CD14-positive monocyte (primary cell): ENCODE measurements at regions not wholly inside any gene's neighbourhood (a gene's known extent, or its start where the extent isn't known, plus 50 kb on each side); places are given as distances from the start of the nearest gene placed in this dataset.

Experiments used
- DNase-seq, 3 donors: peaks; one replicate each; pipeline ENCODE4 v3.0.0-alpha.2; 2011 to 2022
- H2AFZ ChIP-seq: 2 replicates; pipeline ENCODE4 v1.6.0; 2012; ENCODE audit warnings: mild to moderate bottlenecking, low read depth, low read length, inconsistent platforms; ENCODE audit not compliant: insufficient read depth, poor library complexity, severe bottlenecking
- H3K27ac ChIP-seq, 2 donors: 1 replicate in 1 of 2; 2 replicates in 1 of 2; pipeline ENCODE4 v1.5.1; 2012 to 2013; ENCODE audit warnings: low read length in 2 of 2, control low read depth in 1 of 2, inconsistent platforms in 1 of 2, low read depth in 1 of 2, mild to moderate bottlenecking in 1 of 2
- H3K27me3 ChIP-seq, 2 donors: one replicate each; pipeline versions ENCODE4 v1.6.0 to v1.6.1; 2011 to 2013; ENCODE audit warnings: low read length in 2 of 2; ENCODE audit not compliant: control insufficient read depth in 2 of 2, insufficient read depth in 2 of 2
- H3K36me3 ChIP-seq, 2 donors: replicated peaks in 1 of 2; 1 replicate in 1 of 2; 2 replicates in 1 of 2; pipeline versions ENCODE4 v1.5.1 to v1.6.1; 2012 to 2013; ENCODE audit warnings: low read length in 2 of 2, control low read depth in 1 of 2, inconsistent platforms in 1 of 2, mild to moderate bottlenecking in 1 of 2; ENCODE audit not compliant: insufficient read depth in 2 of 2, control insufficient read depth in 1 of 2
- H3K4me1 ChIP-seq, 2 donors: 1 replicate in 1 of 2; 2 replicates in 1 of 2; pipeline versions ENCODE4 v1.5.1 to v1.6.1; 2012 to 2013; ENCODE audit warnings: low read length in 2 of 2, control low read depth in 1 of 2, inconsistent platforms in 1 of 2, mild to moderate bottlenecking in 1 of 2, moderate library complexity in 1 of 2; ENCODE audit not compliant: insufficient read depth in 2 of 2, control insufficient read depth in 1 of 2
- H3K4me2 ChIP-seq: replicated peaks from 2 replicates; pipeline ENCODE3; 2012; ENCODE audit warnings: low read length, moderate library complexity, mild to moderate bottlenecking; ENCODE audit not compliant: poor library complexity, severe bottlenecking; ENCODE audit errors: extremely low read depth
- H3K4me3 ChIP-seq, 3 experiments: fragments of 200-600 bp in 1 of 3; sonication (generic) in 1 of 3; replicated peaks in 1 of 3; 1 replicate in 2 of 3; 2 replicates in 1 of 3; pipeline ENCODE4 v1.5.1; 2011 to 2013; ENCODE audit warnings: low read length in 3 of 3, mild to moderate bottlenecking in 3 of 3, control low read depth in 2 of 3, low read depth in 2 of 3, inconsistent platforms in 1 of 3, moderate library complexity in 1 of 3
- H3K79me2 ChIP-seq: 2 replicates; pipeline ENCODE4 v1.6.0; 2012; ENCODE audit warnings: mild to moderate bottlenecking, control low read depth, inconsistent platforms, low read length, moderate library complexity; ENCODE audit not compliant: insufficient read depth
- H3K9ac ChIP-seq: 2 replicates; pipeline ENCODE4 v1.6.0; 2017; ENCODE audit warnings: low read length, mild to moderate bottlenecking; ENCODE audit not compliant: insufficient read depth, poor library complexity, severe bottlenecking
- H3K9me3 ChIP-seq, 2 donors: replicated peaks in 1 of 2; 1 replicate in 1 of 2; 2 replicates in 1 of 2; pipeline versions ENCODE4 v1.5.1 to v1.6.1; 2012 to 2013; ENCODE audit warnings: low read length in 2 of 2, control low read depth in 1 of 2; ENCODE audit not compliant: control insufficient read depth in 1 of 2, insufficient read depth in 1 of 2
- H4K20me1 ChIP-seq: 2 replicates; pipeline ENCODE4 v1.6.0; 2012; ENCODE audit warnings: mild to moderate bottlenecking, low read length, control low read depth, moderate library complexity; ENCODE audit not compliant: insufficient read depth
- H3K27ac Mint-ChIP-seq, 7 donors: one replicate each; pipeline ENCODE4 v1.8.0; 2020; ENCODE audit warnings: mild to moderate bottlenecking in 7 of 7, mixed read lengths in 7 of 7, moderate library complexity in 6 of 7, inconsistent platforms in 2 of 7
- H3K27me3 Mint-ChIP-seq, 3 donors: one replicate each; pipeline ENCODE4 v1.8.0; 2021 to 2022; ENCODE audit warnings: low read depth in 3 of 3, mild to moderate bottlenecking in 3 of 3, mixed read lengths in 3 of 3, moderate library complexity in 3 of 3, inconsistent platforms in 1 of 3
- H3K36me3 Mint-ChIP-seq, 2 donors: one replicate each; pipeline ENCODE4 v1.8.0; 2020; ENCODE audit warnings: mixed read lengths in 2 of 2, inconsistent platforms in 1 of 2, mild to moderate bottlenecking in 1 of 2
- H3K4me1 Mint-ChIP-seq: one replicate; pipeline ENCODE4 v1.8.0; 2020; ENCODE audit warnings: mild to moderate bottlenecking, mixed read lengths
- H3K4me3 Mint-ChIP-seq, 2 donors: one replicate each; pipeline ENCODE4 v1.8.0; 2020; ENCODE audit warnings: mild to moderate bottlenecking in 2 of 2, mixed read lengths in 2 of 2, moderate library complexity in 1 of 2
- H3K9me3 Mint-ChIP-seq, 7 donors: one replicate each; pipeline ENCODE4 v1.8.0; 2020 to 2022; ENCODE audit warnings: mixed read lengths in 7 of 7, mild to moderate bottlenecking in 6 of 7, moderate library complexity in 6 of 7, inconsistent platforms in 2 of 7
- CTCF ChIP-seq: fragments of 200-600 bp; IDR thresholded peaks from one replicate; pipeline ENCODE4 v1.8.0; 2022; ENCODE audit warnings: antibody characterized with exemption, mild to moderate bottlenecking
- WGBS: methylation state at CpG from one replicate; pipeline ENCODE4 v1.1.5; 2013; ENCODE audit warnings: missing lambda C conversion rate; ENCODE audit not compliant: insufficient coverage; 5-methylcytosine and 5-hydroxymethylcytosine counted together
- intact Hi-C, 2 donors: fragments of 100-400 bp; cut with micrococcal nuclease; formaldehyde crosslinking; loops; one replicate each; pipeline versions ENCODE4 v1.15.0 to v1.15.1; 2023

DNA sequence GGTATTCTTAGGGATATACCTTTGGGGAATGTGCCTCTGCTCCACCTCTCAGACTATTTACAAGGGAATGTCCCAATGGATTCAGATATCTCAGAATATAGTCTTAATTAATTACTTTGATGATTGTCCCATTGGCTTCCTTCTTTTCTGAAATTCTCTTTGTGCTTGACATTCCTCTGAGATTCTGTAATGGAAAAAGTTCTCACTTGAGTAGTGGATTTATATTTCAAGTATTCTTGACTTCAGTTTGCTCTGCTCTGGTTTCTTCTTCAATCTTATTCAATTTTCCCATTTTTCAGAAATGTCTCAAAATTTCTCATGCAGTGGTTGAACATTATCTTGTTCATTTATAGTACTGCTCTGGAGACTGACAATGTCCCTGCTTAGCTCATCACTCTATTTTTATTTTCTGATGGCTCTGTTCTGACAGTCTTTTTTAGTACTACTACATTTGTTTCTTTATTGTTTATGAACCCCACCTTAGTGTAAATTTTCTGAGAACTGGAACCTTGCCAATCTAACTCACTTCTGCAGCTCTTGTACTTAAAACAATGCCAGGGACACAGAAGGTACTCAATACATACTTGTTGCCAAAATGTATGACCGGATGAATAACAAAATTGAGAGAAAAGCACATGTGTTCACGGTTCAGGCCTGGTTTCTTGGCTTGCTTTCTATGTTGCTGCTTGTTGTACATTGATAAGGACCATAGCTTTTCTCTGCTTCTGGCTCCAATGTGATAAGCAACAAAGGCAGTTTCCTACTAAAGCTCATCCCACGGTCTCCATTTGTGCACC lies 471.7 kb downstream of the GASK1B start:
- intact Hi-C loops, result no loop called here
- Mint-ChIP-seq H3K27me3 (no peaks in the 10 kb centered on the region), H3K4me1 (no peaks in the 10 kb centered on the region), H3K27ac (no peak overlapping the region), H3K9me3 (peaks cover 0 to 4% (median 0%) of the 10 kb centered on the region in 7 donors), H3K36me3 (no peaks in the 10 kb centered on the region), H3K4me3 (no peak overlapping the region)
- Histone ChIP-seq H3K4me3 (no peak overlapping the region), H3K4me2 (no peak overlapping the region), H3K36me3 (no peaks in the 10 kb centered on the region), H3K79me2 (no peaks in the 10 kb centered on the region), H3K9me3 (no peaks in the 10 kb centered on the region), H3K4me1 (no peaks in the 10 kb centered on the region), H3K27ac (no peak overlapping the region), H3K27me3 (no peaks in the 10 kb centered on the region), H2AFZ (no peak overlapping the region), H3K9ac (no peak overlapping the region), H4K20me1 (no peaks in the 10 kb centered on the region)
- WGBS, result no CpG with 5 or more reads among the region's 3 CpGs
- no peak for TF ChIP-seq CTCF
- DNase-seq, result no peak

- H2AFZ ChIP-seq, result no peak overlapping the region
- no peaks in the 10 kb centered on the region for H3K27me3 ChIP-seq
- H3K4me3 ChIP-seq, result no peak overlapping the region
- H3K4me1 ChIP-seq, result no peaks in the 10 kb centered on the region
- Mint-ChIP-seq H3K4me3 (no peak overlapping the region), H3K36me3 (no peaks in the 10 kb centered on the region), H3K4me1 (no peaks in the 10 kb centered on the region), H3K9me3 (peaks cover 4 to 20% (median 10%) of the 10 kb centered on the region in 7 donors), H3K27ac (no peak overlapping the region), H3K27me3 (peaks cover 0 to 2% (median 0%) of the 10 kb centered on the region in 3 donors)
- peaks cover 0 to 13% of the 10 kb centered on the region in 2 donors for H3K9me3 ChIP-seq
- no peak overlapping the region for H3K27ac ChIP-seq
- DNase-seq, result no peak
- no peak overlapping the region for H3K9ac ChIP-seq
- TF ChIP-seq CTCF, result no peak
- intact Hi-C loops, result no loop called here
- no CpG with 5 or more reads among the region's 1 CpG for WGBS
- H4K20me1 ChIP-seq, result no peaks in the 10 kb centered on the region
- H3K79me2 ChIP-seq, result no peaks in the 10 kb centered on the region
- no peak overlapping the region for H3K4me2 ChIP-seq
- no peaks in the 10 kb centered on the region for H3K36me3 ChIP-seq
Observed at GRCh38 chr4:157689476-157689875, 468.9 kb downstream of the GRIA2 start.
